ENCODE measurements at regions not wholly inside any gene's neighbourhood (a gene's known extent, or its start where the extent isn't known, plus 50 kb on each side); places are given as distances from the start of the nearest gene placed in this dataset.
A peak's percentile ranks its signal among the peaks of the same experiment; 100 is the strongest.

- no peak overlapping the region for H3K9ac ChIP-seq
- H3K36me3 ChIP-seq: no peaks in the 10 kb centered on the region
- H3K27me3 ChIP-seq: no peaks in the 10 kb centered on the region
- TF ChIP-seq CTCF (IDR thresholded peaks at IDR 0.05) (no peak), EZH2phosphoT487 (IDR thresholded peaks at IDR 0.05) (no peak), EZH2 (IDR thresholded peaks at IDR 0.05) (no peak)
- Mint-ChIP-seq H3K4me3 (no peak overlapping the region), H3K27me3 (ENCODE audit: insufficient read depth, low read depth) (peaks cover 2% of the 10 kb centered on the region), H3K9me3 (no peaks in the 10 kb centered on the region), H3K36me3 (no peaks in the 10 kb centered on the region), H3K27ac (no peak overlapping the region), H3K4me1 (peaks cover 8% of the 10 kb centered on the region)
- no peak overlapping the region for H3K27ac ChIP-seq
- H3K4me2 ChIP-seq: no peak overlapping the region
- H3K79me2 ChIP-seq (ENCODE audit: low read depth): no peaks in the 10 kb centered on the region
- DNase-seq (ENCODE audit: low spot score): no peak
- no peaks in the 10 kb centered on the region for H3F3A ChIP-seq (ENCODE audit: low read depth)
- no peak overlapping the region for H3K4me3 ChIP-seq
- H4K20me1 ChIP-seq (ENCODE audit: low read depth): no peaks in the 10 kb centered on the region
- no peak overlapping the region for H2AFZ ChIP-seq (replicated peaks)
- H3K4me1 ChIP-seq: peaks cover 3% of the 10 kb centered on the region
- H3K9me3 ChIP-seq (ENCODE audit: low read depth): no peaks in the 10 kb centered on the region
These were observed 97.8 kb upstream of the HNRNPU start for GRCh38 chr1:244962130-244962529.

- TF ChIP-seq EZH2 (IDR thresholded peaks at IDR 0.05) (no peak), EZH2phosphoT487 (IDR thresholded peaks at IDR 0.05) (no peak), CTCF (IDR thresholded peaks at IDR 0.05) (no peak)
- no peaks in the 10 kb centered on the region for H3F3A ChIP-seq (ENCODE audit: low read depth)
- Mint-ChIP-seq H3K4me3 (no peak overlapping the region), H3K4me1 (peaks cover 8% of the 10 kb centered on the region), H3K9me3 (no peaks in the 10 kb centered on the region), H3K27me3 (ENCODE audit: insufficient read depth, low read depth) (peaks cover 5% of the 10 kb centered on the region), H3K36me3 (no peaks in the 10 kb centered on the region), H3K27ac (no peak overlapping the region)
- peaks cover 8% of the 10 kb centered on the region for H3K4me1 ChIP-seq
- no peak overlapping the region for H3K4me2 ChIP-seq
- no peaks in the 10 kb centered on the region for H3K36me3 ChIP-seq
- DNase-seq (ENCODE audit: low spot score): no peak
- H3K9me3 ChIP-seq (ENCODE audit: low read depth): no peaks in the 10 kb centered on the region
- peak overlapping the region; percentile 45 for H2AFZ ChIP-seq (replicated peaks)
- H3K4me3 ChIP-seq: no peak overlapping the region
- H4K20me1 ChIP-seq (ENCODE audit: low read depth): no peaks in the 10 kb centered on the region
- H3K27ac ChIP-seq: no peak overlapping the region
- no peaks in the 10 kb centered on the region for H3K79me2 ChIP-seq (ENCODE audit: low read depth)
- no peaks in the 10 kb centered on the region for H3K27me3 ChIP-seq
- no peak overlapping the region for H3K9ac ChIP-seq
These were observed 96.6 kb upstream of the HNRNPU start for GRCh38 chr1:244960904-244961303.

- H4K20me1 ChIP-seq (ENCODE audit: low read depth): no peaks in the 10 kb centered on the region
- Mint-ChIP-seq H3K27me3 (ENCODE audit: insufficient read depth, low read depth) (peaks cover 5% of the 10 kb centered on the region), H3K36me3 (no peaks in the 10 kb centered on the region), H3K9me3 (no peaks in the 10 kb centered on the region), H3K4me3 (no peak overlapping the region), H3K27ac (no peak overlapping the region), H3K4me1 (peaks cover under 1% of the 10 kb centered on the region)
- no peak for DNase-seq (ENCODE audit: low spot score)
- H3K9ac ChIP-seq: no peak overlapping the region
- no peak for TF ChIP-seq EZH2phosphoT487 (IDR thresholded peaks at IDR 0.05)
- TF ChIP-seq EZH2 (IDR thresholded peaks at IDR 0.05): no peak
- TF ChIP-seq CTCF (IDR thresholded peaks at IDR 0.05): no peak
- H3K79me2 ChIP-seq (ENCODE audit: low read depth): no peaks in the 10 kb centered on the region
- H3K27me3 ChIP-seq: no peaks in the 10 kb centered on the region
- H3K4me3 ChIP-seq: no peak overlapping the region
- no peak overlapping the region for H2AFZ ChIP-seq (replicated peaks)
- no peak overlapping the region for H3K27ac ChIP-seq
- no peaks in the 10 kb centered on the region for H3K9me3 ChIP-seq (ENCODE audit: low read depth)
- no peaks in the 10 kb centered on the region for H3F3A ChIP-seq (ENCODE audit: low read depth)
- no peak overlapping the region for H3K4me2 ChIP-seq
- H3K4me1 ChIP-seq: peaks cover 11% of the 10 kb centered on the region
- no peaks in the 10 kb centered on the region for H3K36me3 ChIP-seq
These were observed 94.2 kb upstream of the HNRNPU start for GRCh38 chr1:244958593-244958992.
